NCI-H2196 treated with DMSO at 0.1 percent for 48 hours (cell line): ENCODE measurements at regions not wholly inside any gene's neighbourhood (a gene's known extent, or its start where the extent isn't known, plus 50 kb on each side); places are given as distances from the start of the nearest gene placed in this dataset.
"Not testable (repeated sequence)": the region's sequence is repeated elsewhere in the genome, so short reads cannot be mapped to it uniquely, and the experiment has no call there.

Experiments used
- DNase-seq: peaks from one replicate; lab custom pipeline; 2025; ENCODE audit not compliant: unreplicated experiment; lab: John Stamatoyannopoulos, UW

DNA sequence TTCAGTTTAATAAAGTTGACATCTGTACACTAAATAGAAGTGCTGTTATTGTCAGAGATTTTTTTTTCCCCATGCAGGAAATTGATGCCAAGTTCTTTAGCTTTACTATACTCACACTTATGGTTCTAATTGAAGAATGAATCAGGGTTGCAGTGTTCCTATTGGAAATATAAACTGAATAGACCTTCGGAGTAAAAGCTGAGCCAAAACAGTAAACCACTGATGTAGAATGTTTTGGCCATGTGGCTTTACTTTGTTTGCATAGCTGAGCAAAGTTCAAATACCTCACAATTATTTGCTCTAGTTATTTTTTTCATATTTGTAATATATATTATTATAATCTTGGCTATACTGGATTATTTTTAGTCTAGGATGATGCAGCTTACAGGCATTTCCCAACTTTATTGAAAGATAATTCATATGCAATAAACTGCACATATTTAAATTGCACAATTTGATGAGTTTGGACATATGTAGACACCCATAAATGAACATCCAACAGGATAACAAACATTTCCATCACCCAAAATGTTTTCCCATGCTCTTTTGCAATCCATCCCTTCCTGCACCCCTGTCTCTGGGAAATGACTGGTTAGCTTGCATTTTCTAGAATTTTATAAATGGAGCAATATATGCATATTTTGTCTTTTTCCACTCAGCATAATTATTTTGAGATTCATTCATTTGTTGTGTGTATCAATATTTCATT is 105.8 kb upstream of the NOX3 start:
- no peak for DNase-seq

DNA sequence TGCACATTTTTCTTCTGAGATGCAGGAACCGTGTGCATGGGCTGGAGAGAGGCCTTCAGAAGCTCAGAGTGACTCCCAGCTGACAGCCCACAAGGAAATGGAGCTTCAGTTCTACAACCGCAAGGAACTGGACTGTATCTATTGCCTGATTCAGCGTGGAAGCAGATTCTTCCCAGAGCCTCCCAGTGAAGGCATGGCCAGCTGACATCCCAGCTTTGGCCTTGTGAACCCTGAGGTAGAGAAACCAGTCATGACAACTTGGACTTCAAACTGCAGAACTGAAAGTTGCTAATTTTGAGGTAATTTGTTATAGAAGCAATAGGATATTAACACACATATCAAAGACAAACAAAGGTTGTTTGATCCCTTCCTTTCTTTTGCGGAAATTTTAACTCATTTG is 94.3 kb upstream of the NOX3 start:
- no peak for DNase-seq

DNA sequence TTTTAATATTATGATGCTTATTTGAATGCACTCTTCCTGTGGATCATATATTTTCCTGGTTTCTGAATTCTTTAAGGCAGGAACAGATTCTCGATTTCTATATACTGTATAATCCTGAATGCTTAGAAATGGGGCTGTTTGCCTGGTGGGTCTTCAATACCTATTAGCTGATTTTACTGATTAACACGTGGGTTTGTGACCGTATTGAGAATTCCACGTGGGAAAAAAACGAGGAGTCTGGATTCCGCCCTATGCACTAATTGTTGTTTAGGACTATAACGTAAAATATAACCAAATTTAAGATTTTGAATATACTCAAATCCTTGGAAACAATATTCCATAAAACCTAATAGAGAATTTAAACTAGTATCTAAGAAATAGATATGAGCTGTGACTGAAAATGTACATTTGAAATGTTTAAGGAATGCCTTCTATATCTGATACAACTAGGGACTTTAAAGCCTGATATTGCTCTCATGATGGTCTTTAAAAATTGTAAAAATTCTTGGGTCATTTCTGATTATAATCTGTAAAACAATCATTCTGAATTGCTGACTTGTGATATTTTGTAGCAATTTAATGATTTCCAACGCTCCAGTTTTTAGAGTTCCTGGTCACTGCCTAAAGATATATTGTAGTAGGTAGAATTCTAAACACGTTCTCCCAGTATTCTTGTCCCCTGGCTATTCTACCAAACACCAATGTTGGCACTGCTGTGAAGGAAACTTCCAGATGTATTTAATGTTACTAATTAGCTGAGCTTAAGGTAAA is 93.6 kb upstream of the NOX3 start:
- no peak for DNase-seq

DNA sequence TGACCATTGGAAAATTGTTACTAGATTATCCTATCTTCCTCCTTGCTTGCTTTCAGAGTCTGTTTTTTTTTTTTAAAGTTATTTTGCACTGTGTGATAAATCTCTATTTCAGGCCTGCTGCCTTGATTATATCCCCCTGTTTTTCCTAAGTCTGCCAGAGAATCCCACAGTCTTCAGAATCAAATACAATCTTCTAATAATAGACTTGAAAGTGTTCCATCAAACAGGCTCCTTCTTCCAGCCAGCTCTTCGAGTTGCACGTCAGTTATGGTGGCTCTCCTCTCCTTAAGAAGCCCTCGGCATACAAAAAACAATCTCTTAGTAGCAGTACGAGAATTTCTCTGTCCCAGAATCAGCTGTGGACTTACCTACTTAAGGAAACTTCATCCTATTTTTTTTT is 92.9 kb upstream of the NOX3 start:
- no peak for DNase-seq

DNA sequence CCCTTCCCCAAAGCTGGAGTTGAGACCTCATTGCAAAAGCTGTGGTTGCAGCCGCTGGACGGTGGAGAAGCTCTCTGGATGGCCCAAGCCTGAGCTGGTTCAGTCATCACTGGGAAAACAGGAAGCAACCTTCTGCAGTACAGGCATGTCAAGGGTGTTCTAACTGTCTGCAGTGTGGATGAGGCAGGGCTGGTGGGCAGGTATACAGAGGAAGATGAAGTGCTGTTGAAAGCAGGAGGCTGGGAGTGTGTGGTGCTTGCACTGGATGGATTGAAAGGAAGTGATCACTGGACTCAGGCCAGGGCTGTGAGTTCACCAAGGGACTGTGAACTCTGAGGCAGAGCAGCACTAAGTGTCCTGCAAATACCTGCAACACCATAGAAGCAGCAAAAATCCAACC is 89.0 kb upstream of the NOX3 start:
- DNase-seq: no peak

GRCh38 chr6:155543166-155543847 is 87.7 kb upstream of the NOX3 start:
- no peak for DNase-seq

GRCh38 chr6:155542036-155542435 is 86.4 kb upstream of the NOX3 start:
- DNase-seq: no peak

DNA sequence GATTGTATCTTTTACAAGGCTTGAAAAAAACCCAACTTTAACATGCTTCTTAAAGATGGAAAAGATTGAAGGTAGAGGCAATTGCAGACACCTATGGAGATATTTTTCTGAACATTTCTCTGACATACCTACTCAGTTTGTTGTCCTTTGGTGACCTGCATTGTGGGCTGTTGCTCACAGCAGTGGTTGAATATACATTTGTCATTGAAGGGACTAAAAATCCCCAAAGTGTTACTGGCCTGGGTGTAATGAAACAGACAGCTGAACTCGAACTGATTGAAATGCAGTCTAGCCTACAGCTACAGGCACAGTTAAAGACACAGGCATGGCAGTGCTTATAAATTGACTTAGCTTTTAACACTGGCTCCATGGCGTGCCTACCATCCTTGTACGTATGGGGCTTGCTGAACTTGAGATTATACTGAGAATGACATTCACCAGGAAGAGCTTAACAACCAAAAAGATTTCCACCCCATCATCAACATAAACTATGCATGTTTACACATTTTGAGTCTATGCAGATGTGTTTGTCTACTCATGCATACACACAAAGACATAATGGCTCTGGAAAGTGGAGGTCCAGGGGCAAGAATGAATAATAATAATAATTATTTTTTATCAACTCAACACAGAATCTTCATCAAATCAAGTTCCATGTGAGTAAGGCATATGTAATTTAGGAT is 83.2 kb upstream of the NOX3 start:
- no peak for DNase-seq

- no peak for DNase-seq
These were observed 79.0 kb upstream of the NOX3 start for GRCh38 chr6:155534678-155535077.

- no peak for DNase-seq
These were observed 74.7 kb upstream of the NOX3 start for GRCh38 chr6:155530219-155530834.

DNA sequence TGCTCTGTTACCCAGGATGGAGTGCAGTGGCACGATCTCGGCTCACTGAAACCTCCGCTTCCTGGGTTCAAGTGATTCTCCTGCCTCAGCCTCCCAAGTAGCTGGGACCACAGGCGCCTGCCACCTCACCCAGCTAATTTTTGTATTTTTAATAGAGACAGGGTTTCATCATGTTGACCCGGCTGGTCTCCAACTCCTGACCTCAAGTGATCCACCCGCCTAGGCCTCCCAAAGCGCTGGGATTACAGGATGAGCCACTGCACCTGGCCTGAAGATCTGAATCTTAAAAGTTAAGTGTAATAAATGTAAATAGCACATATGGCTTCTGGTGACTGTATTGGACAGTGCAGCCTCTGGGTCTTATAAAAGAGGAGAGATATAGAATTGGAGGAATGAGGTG is 74.2 kb upstream of the NOX3 start:
- not testable (repeated sequence) for DNase-seq

DNA sequence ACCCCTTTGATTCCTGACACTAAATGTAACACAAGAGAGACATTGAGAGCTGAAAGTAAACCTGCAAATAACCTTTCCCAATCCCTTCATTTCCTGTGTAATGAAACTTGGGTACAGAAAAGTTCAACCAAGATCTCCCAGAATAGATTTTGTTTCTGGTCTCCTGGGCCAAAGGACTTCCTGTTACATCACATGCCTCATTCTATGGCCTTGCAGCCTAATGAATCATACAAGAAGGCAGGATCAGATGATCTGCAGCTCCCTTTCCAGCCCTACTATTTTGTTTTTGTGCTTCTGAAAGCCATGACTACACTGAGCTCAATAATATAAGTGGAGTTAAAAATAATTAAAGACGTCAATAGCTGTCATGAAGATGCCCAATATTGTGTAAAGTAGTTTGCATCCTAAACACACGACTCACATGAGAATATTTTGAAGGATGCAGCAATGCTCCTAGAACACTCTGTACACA is 73.4 kb upstream of the NOX3 start:
- no peak for DNase-seq

GRCh38 chr6:155528335-155528734 is 72.7 kb upstream of the NOX3 start:
- DNase-seq: no peak

GRCh38 chr6:155527443-155527842 is 71.8 kb upstream of the NOX3 start:
- no peak for DNase-seq

DNA sequence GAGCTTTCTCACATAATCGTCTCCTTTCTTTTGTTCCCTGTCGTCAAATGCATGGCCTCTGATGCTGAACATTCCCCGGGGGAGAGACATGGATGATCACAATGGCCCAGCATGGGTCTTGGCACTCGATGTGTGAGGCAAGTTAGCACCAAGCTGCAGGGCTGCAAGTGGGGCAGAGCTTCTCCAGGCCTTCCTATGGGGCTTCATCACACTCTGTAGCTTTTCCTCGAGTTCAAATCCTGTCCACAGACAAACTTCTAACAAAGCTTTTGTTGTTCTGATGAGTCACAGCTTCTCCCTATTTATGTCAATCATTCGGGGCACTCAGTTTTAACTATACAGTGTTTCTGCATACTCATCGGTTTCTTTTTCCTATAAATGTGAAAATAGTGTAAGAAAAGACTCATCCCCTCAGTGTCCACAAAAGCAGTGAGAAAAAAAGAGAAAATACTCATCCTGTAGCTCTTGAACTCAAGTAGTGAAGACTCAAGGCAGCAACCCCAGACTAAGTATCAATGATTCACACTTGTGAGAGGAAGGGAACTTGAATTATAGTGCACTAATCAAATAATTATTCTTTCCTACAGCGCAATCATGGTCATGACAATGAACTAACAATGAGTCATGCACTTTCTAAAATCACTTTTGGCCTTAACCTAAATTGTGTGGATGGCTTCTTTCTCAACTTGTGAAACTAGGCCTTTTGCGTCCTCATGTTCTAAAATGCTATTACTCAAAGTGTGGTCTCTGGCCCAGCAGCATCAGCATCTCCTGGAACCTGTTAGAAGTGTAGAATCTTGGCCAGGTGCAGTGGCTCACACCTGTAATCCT is 68.4 kb upstream of the NOX3 start:
- DNase-seq: no peak

GRCh38 chr6:155521719-155522118 is 66.1 kb upstream of the NOX3 start:
- no peak for DNase-seq

GRCh38 chr6:155520078-155520477 is 64.4 kb upstream of the NOX3 start:
- no peak for DNase-seq

GRCh38 chr6:155519176-155519738 is 63.6 kb upstream of the NOX3 start:
- no peak for DNase-seq

DNA sequence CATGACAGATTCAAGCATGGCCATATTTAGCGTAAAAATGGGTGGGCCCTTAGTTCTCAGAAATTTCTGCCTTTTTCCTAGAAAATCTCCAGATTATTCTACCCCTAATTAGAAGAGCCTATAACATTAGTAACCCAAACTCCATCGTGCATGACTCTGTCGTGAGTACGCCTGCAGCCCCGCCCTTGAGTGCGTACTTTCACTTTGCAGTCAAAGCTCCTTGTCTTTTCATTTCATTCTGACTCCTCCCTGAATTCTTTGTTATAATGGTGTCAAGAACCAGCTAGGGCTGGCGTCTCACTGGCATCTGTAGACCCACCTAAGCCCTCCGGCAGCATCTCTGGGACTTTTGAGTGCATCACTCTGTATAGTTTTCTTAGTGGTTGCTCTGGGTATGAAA is 61.7 kb upstream of the NOX3 start:
- no peak for DNase-seq

DNA sequence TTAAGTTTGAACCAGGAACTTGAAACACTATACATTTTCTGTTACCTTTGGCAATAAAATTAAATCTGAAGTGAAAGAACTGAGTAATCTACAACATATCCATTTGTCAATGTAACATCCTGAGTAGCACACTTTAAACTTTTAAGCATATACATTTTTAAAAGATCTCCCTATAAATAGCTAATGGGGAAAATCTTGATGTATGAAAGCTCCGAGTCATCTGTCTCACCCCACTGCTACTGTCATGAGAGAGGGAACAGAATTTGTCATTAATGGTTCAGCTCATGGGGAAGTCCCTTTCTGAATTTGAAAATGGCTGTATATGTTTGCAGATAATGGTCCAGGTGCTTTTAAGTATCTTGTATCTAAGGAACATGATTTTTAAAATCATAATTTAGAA is 55.2 kb upstream of the NOX3 start:
- no peak for DNase-seq
